Astrocyte (in vitro differentiated cells and primary cell): ENCODE measurements at regions not wholly inside any gene's neighbourhood (a gene's known extent, or its start where the extent isn't known, plus 50 kb on each side); places are given as distances from the start of the nearest gene placed in this dataset.

Source experiments
- EZH2 ChIP-seq: IDR thresholded peaks from 2 replicates; pipeline ENCODE4 v1.6.1; 2012; ENCODE audit warnings: mild to moderate bottlenecking, low read length, inconsistent platforms; ENCODE audit not compliant: insufficient read depth
- TF ChIP-seq, protein P1 (sequence below): IDR thresholded peaks from 2 replicates; pipeline ENCODE4 v1.5.1; 2011; ENCODE audit warnings: low read depth, mild to moderate bottlenecking, inconsistent platforms, low read length, moderate library complexity; ENCODE audit not compliant: insufficient read depth

DNA sequence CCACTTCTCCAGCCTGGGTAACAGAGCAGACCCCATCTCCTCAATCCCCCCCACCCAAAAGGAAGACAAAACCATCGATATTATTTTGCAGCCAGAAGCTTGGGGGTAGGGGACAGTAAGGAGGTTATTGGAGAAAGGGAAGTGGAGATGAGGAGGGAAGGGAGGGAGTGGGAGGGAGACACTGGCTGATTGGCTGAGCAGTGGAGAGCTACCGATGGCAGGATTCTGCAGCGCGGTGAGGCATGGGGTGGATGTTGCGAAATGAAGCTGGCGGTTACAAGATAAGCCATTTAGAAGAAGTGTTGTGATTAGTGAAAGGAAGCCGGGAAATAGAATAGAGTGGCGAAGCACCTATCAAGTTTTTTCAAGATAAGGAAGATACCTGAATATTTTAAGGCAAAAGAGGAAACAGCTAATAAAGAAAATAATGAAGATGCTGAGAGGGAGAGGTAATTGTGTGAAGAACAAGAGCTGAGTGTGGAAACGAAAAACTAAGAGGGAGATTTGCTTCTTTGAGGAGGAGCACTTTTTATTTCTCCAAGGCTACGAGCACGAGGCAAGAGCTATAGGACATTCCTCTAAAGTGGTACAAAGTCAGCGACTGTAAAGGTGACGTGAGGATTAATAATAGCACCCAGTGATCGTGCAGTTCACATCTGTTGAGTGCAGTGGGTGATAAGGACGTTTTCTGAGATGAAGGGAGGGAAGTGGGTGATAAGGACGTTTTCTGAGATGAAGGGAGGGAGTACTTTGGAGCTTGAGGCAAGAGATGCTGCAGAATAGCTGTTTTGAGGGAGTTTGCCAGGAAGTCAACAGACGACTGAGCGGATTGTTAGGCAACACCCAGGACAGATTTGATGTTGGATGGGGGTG is 103.2 kb upstream of the KIF26B start:
- TF ChIP-seq, protein P1, sequence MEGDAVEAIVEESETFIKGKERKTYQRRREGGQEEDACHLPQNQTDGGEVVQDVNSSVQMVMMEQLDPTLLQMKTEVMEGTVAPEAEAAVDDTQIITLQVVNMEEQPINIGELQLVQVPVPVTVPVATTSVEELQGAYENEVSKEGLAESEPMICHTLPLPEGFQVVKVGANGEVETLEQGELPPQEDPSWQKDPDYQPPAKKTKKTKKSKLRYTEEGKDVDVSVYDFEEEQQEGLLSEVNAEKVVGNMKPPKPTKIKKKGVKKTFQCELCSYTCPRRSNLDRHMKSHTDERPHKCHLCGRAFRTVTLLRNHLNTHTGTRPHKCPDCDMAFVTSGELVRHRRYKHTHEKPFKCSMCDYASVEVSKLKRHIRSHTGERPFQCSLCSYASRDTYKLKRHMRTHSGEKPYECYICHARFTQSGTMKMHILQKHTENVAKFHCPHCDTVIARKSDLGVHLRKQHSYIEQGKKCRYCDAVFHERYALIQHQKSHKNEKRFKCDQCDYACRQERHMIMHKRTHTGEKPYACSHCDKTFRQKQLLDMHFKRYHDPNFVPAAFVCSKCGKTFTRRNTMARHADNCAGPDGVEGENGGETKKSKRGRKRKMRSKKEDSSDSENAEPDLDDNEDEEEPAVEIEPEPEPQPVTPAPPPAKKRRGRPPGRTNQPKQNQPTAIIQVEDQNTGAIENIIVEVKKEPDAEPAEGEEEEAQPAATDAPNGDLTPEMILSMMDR, result no peak
- no peak for TF ChIP-seq EZH2
